ENCODE measurements at regions not wholly inside any gene's neighbourhood (a gene's known extent, or its start where the extent isn't known, plus 50 kb on each side); places are given as distances from the start of the nearest gene placed in this dataset.

DNA sequence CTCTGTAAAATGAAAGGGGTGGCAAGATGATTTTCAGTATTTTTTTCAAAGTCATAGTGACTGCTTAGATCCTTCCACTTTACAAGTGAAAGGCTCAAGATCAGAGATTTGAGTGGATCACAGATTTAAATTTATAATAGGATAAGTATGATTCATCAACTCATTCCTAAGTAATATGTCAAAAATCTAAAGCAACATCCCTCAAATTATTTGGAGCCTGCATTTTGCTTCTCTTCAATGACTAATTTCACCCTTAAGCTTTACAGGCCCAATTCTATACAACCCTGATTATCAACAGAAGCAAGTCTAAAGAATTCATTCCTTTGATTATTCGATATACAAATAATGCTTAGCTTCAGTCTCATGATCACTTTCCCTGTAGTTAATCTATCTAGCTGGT, 93.9 kb upstream of the HEY2 start:
- H3K27ac ChIP-seq = no peak overlapping the region
- H3K27me3 ChIP-seq = no peaks in the 10 kb centered on the region
- H3K4me1 ChIP-seq = peaks cover 0 to 10% (median 2%) of the 10 kb centered on the region in 4 donors
- H3K9me3 ChIP-seq = no peaks in the 10 kb centered on the region
- no peaks in the 10 kb centered on the region for H3K36me3 ChIP-seq
- intact Hi-C loops (cut with DNase I; ENCODE audit: low total_unique reads) = no loop called here
- no peak for DNase-seq
- no peak overlapping the region for H3K4me3 ChIP-seq
- TF ChIP-seq, protein P1, sequence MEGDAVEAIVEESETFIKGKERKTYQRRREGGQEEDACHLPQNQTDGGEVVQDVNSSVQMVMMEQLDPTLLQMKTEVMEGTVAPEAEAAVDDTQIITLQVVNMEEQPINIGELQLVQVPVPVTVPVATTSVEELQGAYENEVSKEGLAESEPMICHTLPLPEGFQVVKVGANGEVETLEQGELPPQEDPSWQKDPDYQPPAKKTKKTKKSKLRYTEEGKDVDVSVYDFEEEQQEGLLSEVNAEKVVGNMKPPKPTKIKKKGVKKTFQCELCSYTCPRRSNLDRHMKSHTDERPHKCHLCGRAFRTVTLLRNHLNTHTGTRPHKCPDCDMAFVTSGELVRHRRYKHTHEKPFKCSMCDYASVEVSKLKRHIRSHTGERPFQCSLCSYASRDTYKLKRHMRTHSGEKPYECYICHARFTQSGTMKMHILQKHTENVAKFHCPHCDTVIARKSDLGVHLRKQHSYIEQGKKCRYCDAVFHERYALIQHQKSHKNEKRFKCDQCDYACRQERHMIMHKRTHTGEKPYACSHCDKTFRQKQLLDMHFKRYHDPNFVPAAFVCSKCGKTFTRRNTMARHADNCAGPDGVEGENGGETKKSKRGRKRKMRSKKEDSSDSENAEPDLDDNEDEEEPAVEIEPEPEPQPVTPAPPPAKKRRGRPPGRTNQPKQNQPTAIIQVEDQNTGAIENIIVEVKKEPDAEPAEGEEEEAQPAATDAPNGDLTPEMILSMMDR (IDR thresholded peaks at IDR 0.05) = no peak

DNA sequence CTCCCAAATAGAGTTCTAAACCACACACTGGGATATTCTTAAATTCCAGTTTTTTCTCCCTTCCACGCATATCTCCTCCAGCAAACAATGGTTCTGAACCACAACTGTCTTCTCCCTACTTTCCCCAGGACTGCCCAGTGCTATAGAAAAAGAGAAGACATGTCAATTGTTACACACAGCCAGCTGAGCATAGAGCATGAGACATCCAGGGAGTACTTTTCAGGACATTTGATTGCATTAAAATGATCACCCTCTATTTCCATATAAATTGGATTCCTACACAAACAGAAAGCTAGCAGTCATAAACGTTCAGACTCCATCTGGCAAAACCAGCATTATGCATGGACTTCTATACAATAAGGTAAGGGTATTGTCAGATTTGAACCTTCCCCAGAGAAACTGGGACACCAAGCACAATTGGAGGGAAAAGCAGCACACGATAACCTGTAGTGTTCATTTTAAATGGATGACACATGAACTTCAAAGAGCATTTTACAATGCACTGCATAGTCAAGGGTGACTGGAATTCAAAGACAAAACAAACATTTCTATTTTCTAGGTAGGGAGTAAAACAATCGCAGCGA, 93.1 kb upstream of the HEY2 start:
- Histone ChIP-seq H3K36me3 (no peaks in the 10 kb centered on the region), H3K27ac (no peak overlapping the region), H3K27me3 (no peaks in the 10 kb centered on the region), H3K4me1 (peaks cover 0 to 10% (median 2%) of the 10 kb centered on the region in 4 donors), H3K4me3 (no peak overlapping the region), H3K9me3 (no peaks in the 10 kb centered on the region)
- no peak for DNase-seq
- TF ChIP-seq, protein P1 (IDR thresholded peaks at IDR 0.05) = no peak
- intact Hi-C loops (cut with DNase I; ENCODE audit: low total_unique reads) = no loop called here

DNA sequence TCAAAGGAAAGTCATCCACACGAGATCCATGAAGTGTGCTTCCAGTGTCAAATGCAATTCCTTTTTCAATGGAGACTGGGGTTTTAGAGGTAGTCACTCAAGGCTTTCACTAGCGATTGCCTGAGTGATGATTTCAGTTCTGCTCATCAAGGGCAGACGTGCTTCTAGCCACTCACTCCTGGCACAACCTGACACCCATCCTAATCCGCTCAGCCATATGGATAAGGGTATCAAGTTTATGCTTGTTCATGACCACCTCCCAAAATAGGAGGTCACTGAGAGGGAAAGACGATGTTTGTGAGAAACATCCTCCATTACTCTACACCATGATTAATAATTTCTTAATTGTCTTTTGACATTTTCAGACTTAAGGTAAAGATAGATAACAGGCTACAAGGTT, 91.3 kb upstream of the HEY2 start:
- no peaks in the 10 kb centered on the region for H3K36me3 ChIP-seq
- TF ChIP-seq, protein P1 (IDR thresholded peaks at IDR 0.05) = no peak
- no peak overlapping the region for H3K4me3 ChIP-seq
- H3K27ac ChIP-seq = no peak overlapping the region
- intact Hi-C loops (cut with DNase I; ENCODE audit: low total_unique reads) = no loop called here
- DNase-seq = no peak
- H3K4me1 ChIP-seq = peaks cover 0 to 10% (median 3%) of the 10 kb centered on the region in 4 donors
- H3K27me3 ChIP-seq = no peaks in the 10 kb centered on the region
- H3K9me3 ChIP-seq = no peaks in the 10 kb centered on the region

DNA sequence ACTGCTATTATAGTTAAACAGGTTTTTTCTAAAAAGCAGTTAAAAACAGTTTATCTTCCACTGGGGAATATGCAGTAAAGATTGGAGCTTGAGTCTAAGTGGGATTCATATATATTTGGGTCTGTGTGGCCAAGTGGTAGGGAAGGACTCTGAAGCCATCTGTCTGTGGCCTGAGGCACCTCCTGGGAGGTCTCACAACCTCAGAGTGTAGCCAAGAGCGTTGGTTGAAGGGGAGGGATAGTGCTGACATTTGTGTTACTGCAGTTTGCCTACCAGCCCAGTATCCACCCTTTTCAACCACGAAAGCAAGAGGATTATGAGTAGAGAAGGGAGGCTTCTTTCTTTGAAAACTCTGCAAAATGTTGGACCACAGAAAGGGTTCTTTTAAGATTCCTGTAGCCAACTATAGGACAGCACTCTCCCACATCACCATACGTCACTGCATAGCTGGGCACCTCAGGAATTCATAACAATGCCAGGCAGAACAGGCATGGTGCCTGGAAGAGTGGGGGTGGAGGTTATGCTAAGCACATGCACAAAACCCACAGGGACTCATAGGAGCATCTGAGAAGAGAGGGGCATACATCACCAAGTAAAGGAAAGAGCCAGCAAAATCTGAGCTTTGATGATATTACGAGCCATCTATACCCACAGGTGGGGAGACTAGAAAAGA, 90.5 kb upstream of the HEY2 start:
- Histone ChIP-seq H3K36me3 (no peaks in the 10 kb centered on the region), H3K27me3 (no peaks in the 10 kb centered on the region), H3K27ac (peak overlapping the region in 1 of 2 donors; percentile 10), H3K4me3 (no peak overlapping the region), H3K4me1 (peaks cover 0 to 10% (median 4%) of the 10 kb centered on the region in 4 donors), H3K9me3 (no peaks in the 10 kb centered on the region)
- TF ChIP-seq, protein P1 (IDR thresholded peaks at IDR 0.05) = no peak
- no peak for DNase-seq
- intact Hi-C loops (cut with DNase I; ENCODE audit: low total_unique reads) = no loop called here

DNA sequence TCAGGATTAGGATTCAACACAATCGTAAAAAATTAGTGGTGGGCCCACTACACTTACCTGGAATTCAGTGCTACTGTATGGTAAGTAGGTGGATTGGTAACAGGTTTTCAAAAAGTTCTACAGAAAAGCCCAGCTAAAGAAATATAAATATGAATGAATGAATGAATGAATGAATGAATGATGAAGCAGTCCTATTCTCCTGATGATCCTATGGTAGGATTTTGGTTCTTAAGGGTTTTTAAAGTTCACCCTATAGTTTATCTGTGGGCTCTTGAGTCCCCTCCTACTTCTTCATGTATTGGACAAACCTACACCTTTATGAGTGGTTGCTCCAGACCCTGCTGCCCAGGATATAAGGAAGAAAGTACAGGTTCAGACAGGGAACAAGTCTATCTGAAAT, 89.5 kb upstream of the HEY2 start:
- no peak for DNase-seq
- H3K4me1 ChIP-seq = peaks cover 0 to 10% (median 4%) of the 10 kb centered on the region in 4 donors

More for the DNA sequence above, 89.5 kb upstream of the HEY2 start:
- TF ChIP-seq, protein P1 (IDR thresholded peaks at IDR 0.05) = no peak
- H3K4me3 ChIP-seq = no peak overlapping the region
- H3K9me3 ChIP-seq = no peaks in the 10 kb centered on the region
- no peaks in the 10 kb centered on the region for H3K36me3 ChIP-seq
- intact Hi-C loops (cut with DNase I; ENCODE audit: low total_unique reads) = no loop called here
- H3K27me3 ChIP-seq = no peaks in the 10 kb centered on the region
- H3K27ac ChIP-seq = no peak overlapping the region

All from tibial artery (tissue), 4 donors.